HEK293 (cell line): ENCODE measurements at regions not wholly inside any gene's neighbourhood (a gene's known extent, or its start where the extent isn't known, plus 50 kb on each side); places are given as distances from the start of the nearest gene placed in this dataset.

Experiments used
- GLI2 ChIP-seq: fragments of 450-650 bp; formaldehyde crosslinking; IDR thresholded peaks from 2 replicates; pipeline ENCODE4; 2017; ENCODE audit warnings: missing biosample characterization, missing genetic modification characterization, low read depth, borderline replicate concordance
- KLF16 ChIP-seq: fragments of 450-650 bp; formaldehyde crosslinking; IDR thresholded peaks from 2 replicates; pipeline ENCODE4 v1.5.1; 2017; ENCODE audit warnings: missing biosample characterization, missing genetic modification characterization
- SP2 ChIP-seq: fragments of 450-650 bp; formaldehyde crosslinking; IDR thresholded peaks from 2 replicates; pipeline ENCODE4 v1.5.1; 2016; ENCODE audit warnings: missing biosample characterization, missing genetic modification characterization
- YY1 ChIP-seq: fragments of 450-650 bp; formaldehyde crosslinking; IDR thresholded peaks from 2 replicates; pipeline ENCODE4 v1.5.1; 2018; ENCODE audit warnings: missing biosample characterization, missing genetic modification characterization
- ZBTB20 ChIP-seq: fragments of 450-650 bp; formaldehyde crosslinking; IDR thresholded peaks from 2 replicates; pipeline ENCODE4 v1.5.1; 2016; ENCODE audit warnings: missing biosample characterization, missing genetic modification characterization
- ZBTB8A ChIP-seq: fragments of 450-650 bp; formaldehyde crosslinking; IDR thresholded peaks from 2 replicates; pipeline ENCODE4 v1.5.1; 2016; ENCODE audit warnings: missing biosample characterization, missing genetic modification characterization
- ZNF335 ChIP-seq: fragments of 450-650 bp; formaldehyde crosslinking; conservative IDR thresholded peaks from 2 replicates; pipeline ENCODE4 v1.5.1; 2016; ENCODE audit warnings: missing biosample characterization, missing genetic modification characterization
- ZNF350 ChIP-seq: fragments of 450-650 bp; formaldehyde crosslinking; IDR thresholded peaks from 2 replicates; pipeline ENCODE4 v1.5.0; 2017; ENCODE audit warnings: missing biosample characterization, mild to moderate bottlenecking, missing genetic modification characterization
- ZNF621 ChIP-seq: fragments of 450-650 bp; formaldehyde crosslinking; IDR thresholded peaks from 2 replicates; pipeline ENCODE4 v1.5.1; 2017; ENCODE audit warnings: missing biosample characterization, missing genetic modification characterization
- ZNF623 ChIP-seq: fragments of 450-650 bp; formaldehyde crosslinking; IDR thresholded peaks from 2 replicates; pipeline ENCODE4 v1.5.1; 2016; ENCODE audit warnings: missing biosample characterization, missing genetic modification characterization
- TF ChIP-seq, protein P1 (sequence below): fragments of 450-650 bp; formaldehyde crosslinking; IDR thresholded peaks from 2 replicates; pipeline ENCODE4 v1.5.1; 2016; ENCODE audit warnings: missing biosample characterization, missing genetic modification characterization
- TF ChIP-seq, protein P2 (sequence below): fragments of 450-650 bp; formaldehyde crosslinking; IDR thresholded peaks from 2 replicates; pipeline ENCODE4 v1.5.1; 2016; ENCODE audit warnings: missing biosample characterization, missing genetic modification characterization
- TF ChIP-seq, protein P3 (sequence below): sonication (generic); formaldehyde crosslinking; IDR thresholded peaks from 2 replicates; pipeline ENCODE4 v1.8.1; 2022; ENCODE audit warnings: mild to moderate bottlenecking, moderate library complexity, missing genetic modification reagents

DNA sequence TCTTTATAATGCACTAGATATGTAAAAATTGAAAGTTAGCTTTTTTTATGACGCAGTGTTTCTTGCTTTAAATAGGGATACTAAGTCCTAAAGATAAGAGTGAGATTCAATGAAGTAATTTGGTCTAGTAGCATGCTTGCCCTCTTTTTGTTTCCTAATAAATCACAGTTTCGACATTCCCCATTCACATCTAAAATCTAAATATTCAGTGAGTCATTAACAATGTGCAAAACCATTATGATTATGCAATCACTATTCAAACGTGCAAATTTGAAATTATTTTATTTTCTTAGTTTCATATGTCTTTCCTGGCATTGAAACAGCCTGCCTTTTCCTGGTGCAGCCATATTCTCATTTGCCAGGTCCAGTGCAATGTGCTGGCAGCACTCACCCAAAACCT is 1350.5 kb upstream of the PABPC4L start:
- TF ChIP-seq ZBTB8A (tag by site-specific recombination) (no peak), ZBTB20 (tag by site-specific recombination) (no peak), ZNF350 (tag by site-specific recombination) (no peak), GLI2 (tag by site-specific recombination) (no peak), ZNF621 (tag by site-specific recombination) (no peak), ZNF335 (tag by site-specific recombination) (no peak), SP2 (tag by site-specific recombination) (no peak), KLF16 (tag by site-specific recombination) (no peak), YY1 (tag by site-specific recombination) (no peak), ZNF623 (no peak)
- TF ChIP-seq, protein P1, sequence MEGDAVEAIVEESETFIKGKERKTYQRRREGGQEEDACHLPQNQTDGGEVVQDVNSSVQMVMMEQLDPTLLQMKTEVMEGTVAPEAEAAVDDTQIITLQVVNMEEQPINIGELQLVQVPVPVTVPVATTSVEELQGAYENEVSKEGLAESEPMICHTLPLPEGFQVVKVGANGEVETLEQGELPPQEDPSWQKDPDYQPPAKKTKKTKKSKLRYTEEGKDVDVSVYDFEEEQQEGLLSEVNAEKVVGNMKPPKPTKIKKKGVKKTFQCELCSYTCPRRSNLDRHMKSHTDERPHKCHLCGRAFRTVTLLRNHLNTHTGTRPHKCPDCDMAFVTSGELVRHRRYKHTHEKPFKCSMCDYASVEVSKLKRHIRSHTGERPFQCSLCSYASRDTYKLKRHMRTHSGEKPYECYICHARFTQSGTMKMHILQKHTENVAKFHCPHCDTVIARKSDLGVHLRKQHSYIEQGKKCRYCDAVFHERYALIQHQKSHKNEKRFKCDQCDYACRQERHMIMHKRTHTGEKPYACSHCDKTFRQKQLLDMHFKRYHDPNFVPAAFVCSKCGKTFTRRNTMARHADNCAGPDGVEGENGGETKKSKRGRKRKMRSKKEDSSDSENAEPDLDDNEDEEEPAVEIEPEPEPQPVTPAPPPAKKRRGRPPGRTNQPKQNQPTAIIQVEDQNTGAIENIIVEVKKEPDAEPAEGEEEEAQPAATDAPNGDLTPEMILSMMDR (tag by site-specific recombination): no peak
- TF ChIP-seq, protein P2, sequence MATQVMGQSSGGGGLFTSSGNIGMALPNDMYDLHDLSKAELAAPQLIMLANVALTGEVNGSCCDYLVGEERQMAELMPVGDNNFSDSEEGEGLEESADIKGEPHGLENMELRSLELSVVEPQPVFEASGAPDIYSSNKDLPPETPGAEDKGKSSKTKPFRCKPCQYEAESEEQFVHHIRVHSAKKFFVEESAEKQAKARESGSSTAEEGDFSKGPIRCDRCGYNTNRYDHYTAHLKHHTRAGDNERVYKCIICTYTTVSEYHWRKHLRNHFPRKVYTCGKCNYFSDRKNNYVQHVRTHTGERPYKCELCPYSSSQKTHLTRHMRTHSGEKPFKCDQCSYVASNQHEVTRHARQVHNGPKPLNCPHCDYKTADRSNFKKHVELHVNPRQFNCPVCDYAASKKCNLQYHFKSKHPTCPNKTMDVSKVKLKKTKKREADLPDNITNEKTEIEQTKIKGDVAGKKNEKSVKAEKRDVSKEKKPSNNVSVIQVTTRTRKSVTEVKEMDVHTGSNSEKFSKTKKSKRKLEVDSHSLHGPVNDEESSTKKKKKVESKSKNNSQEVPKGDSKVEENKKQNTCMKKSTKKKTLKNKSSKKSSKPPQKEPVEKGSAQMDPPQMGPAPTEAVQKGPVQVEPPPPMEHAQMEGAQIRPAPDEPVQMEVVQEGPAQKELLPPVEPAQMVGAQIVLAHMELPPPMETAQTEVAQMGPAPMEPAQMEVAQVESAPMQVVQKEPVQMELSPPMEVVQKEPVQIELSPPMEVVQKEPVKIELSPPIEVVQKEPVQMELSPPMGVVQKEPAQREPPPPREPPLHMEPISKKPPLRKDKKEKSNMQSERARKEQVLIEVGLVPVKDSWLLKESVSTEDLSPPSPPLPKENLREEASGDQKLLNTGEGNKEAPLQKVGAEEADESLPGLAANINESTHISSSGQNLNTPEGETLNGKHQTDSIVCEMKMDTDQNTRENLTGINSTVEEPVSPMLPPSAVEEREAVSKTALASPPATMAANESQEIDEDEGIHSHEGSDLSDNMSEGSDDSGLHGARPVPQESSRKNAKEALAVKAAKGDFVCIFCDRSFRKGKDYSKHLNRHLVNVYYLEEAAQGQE: no peak
- TF ChIP-seq, protein P3, sequence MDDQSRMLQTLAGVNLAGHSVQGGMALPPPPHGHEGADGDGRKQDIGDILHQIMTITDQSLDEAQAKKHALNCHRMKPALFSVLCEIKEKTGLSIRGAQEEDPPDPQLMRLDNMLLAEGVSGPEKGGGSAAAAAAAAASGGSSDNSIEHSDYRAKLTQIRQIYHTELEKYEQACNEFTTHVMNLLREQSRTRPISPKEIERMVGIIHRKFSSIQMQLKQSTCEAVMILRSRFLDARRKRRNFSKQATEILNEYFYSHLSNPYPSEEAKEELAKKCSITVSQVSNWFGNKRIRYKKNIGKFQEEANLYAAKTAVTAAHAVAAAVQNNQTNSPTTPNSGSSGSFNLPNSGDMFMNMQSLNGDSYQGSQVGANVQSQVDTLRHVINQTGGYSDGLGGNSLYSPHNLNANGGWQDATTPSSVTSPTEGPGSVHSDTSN (CRISPR knock-in tag): no peak
